Liver (tissue), 8 donors: ENCODE measurements at regions not wholly inside any gene's neighbourhood (a gene's known extent, or its start where the extent isn't known, plus 50 kb on each side); places are given as distances from the start of the nearest gene placed in this dataset.
"Not testable (repeated sequence)": the region's sequence is repeated elsewhere in the genome, so short reads cannot be mapped to it uniquely, and the experiment has no call there.

Experiments used
- DNase-seq: peaks from one replicate; pipeline ENCODE4 v3.0.0-alpha.2; 2017; ENCODE audit warnings: low spot score
- H3K27ac ChIP-seq, 2 donors: one replicate each; pipeline ENCODE4 v1.7.0; 2013; ENCODE audit warnings: inconsistent platforms in 2 of 2, low read length in 2 of 2, control low read depth in 1 of 2, low read depth in 1 of 2, mild to moderate bottlenecking in 1 of 2
- H3K27me3 ChIP-seq, 4 donors: one replicate each; pipeline versions ENCODE4 v1.6.1 to v1.7.0; 2013; ENCODE audit warnings: low read length in 3 of 4, inconsistent platforms in 1 of 4, mild to moderate bottlenecking in 1 of 4, moderate library complexity in 1 of 4; ENCODE audit not compliant: control insufficient read depth in 4 of 4, insufficient read depth in 4 of 4
- H3K36me3 ChIP-seq, 4 donors: one replicate each; pipeline versions ENCODE4 v1.6.1 to v1.7.0; 2013; ENCODE audit warnings: low read length in 3 of 4, mild to moderate bottlenecking in 3 of 4, low read depth in 1 of 4, moderate library complexity in 1 of 4; ENCODE audit not compliant: control insufficient read depth in 4 of 4, insufficient read depth in 3 of 4
- H3K4me1 ChIP-seq, 4 donors: one replicate each; pipeline versions ENCODE4 v1.6.1 to v1.7.0; 2013; ENCODE audit warnings: low read length in 3 of 4, mild to moderate bottlenecking in 3 of 4, moderate library complexity in 1 of 4; ENCODE audit not compliant: control insufficient read depth in 4 of 4, insufficient read depth in 4 of 4
- H3K4me3 ChIP-seq, 3 donors: one replicate each; pipeline versions ENCODE4 v1.6.1 to v1.7.0; 2013; ENCODE audit warnings: low read length in 3 of 3, control low read depth in 1 of 3, low read depth in 1 of 3, mild to moderate bottlenecking in 1 of 3
- H3K9ac ChIP-seq, 2 donors: one replicate each; pipeline ENCODE4 v1.7.0; 2013; ENCODE audit warnings: low read length in 2 of 2, mild to moderate bottlenecking in 2 of 2, moderate library complexity in 2 of 2, control low read depth in 1 of 2, low read depth in 1 of 2
- H3K9me3 ChIP-seq, 4 donors: one replicate each; pipeline versions ENCODE4 v1.6.1 to v1.7.0; 2013; ENCODE audit warnings: low read length in 3 of 4; ENCODE audit not compliant: control insufficient read depth in 4 of 4
- CTCF ChIP-seq: fragments of 150-350 bp; IDR thresholded peaks from 2 replicates; pipeline ENCODE4 v1.5.1; 2017; ENCODE audit warnings: improper control_type of control experiment, low read depth, low read length; ENCODE audit not compliant: missing input control
- EGR1 ChIP-seq, 2 donors: IDR thresholded peaks; 2 replicates each; pipeline ENCODE4 v1.6.1; 2016 to 2018; ENCODE audit warnings: antibody characterized with exemption in 2 of 2, low read depth in 2 of 2
- FOXA1 ChIP-seq: IDR thresholded peaks from 2 replicates; pipeline ENCODE4 v1.6.1; 2016; ENCODE audit warnings: antibody characterized with exemption
- FOXA2 ChIP-seq: IDR thresholded peaks from 2 replicates; pipeline ENCODE4 v1.6.1; 2016; ENCODE audit warnings: antibody characterized with exemption
- GABPA ChIP-seq, 2 donors: IDR thresholded peaks in 1 of 2; conservative IDR thresholded peaks in 1 of 2; 2 replicates each; pipeline ENCODE4 v1.6.1; 2016; ENCODE audit warnings: antibody characterized with exemption in 2 of 2, mild to moderate bottlenecking in 1 of 2, moderate library complexity in 1 of 2
- HNF4A ChIP-seq, 2 donors: conservative IDR thresholded peaks; 2 replicates each; pipeline ENCODE4 v1.6.1; 2016; ENCODE audit warnings: antibody characterized with exemption in 2 of 2, mild to moderate bottlenecking in 2 of 2
- HNF4G ChIP-seq: IDR thresholded peaks from 2 replicates; pipeline ENCODE4 v1.6.1; 2016; ENCODE audit warnings: antibody characterized with exemption
- JUND ChIP-seq, 2 donors: IDR thresholded peaks; 2 replicates each; pipeline ENCODE4 v1.6.1; 2016; ENCODE audit warnings: antibody characterized with exemption in 2 of 2
- MAX ChIP-seq: IDR thresholded peaks from 2 replicates; pipeline ENCODE4 v1.6.1; 2016; ENCODE audit warnings: antibody characterized with exemption
- NR2F2 ChIP-seq: IDR thresholded peaks from 2 replicates; pipeline ENCODE4 v1.6.1; 2016; ENCODE audit warnings: antibody characterized with exemption
- RAD21 ChIP-seq, 2 donors: IDR thresholded peaks; 2 replicates each; pipeline ENCODE4 v1.6.1; 2016; ENCODE audit warnings: antibody characterized with exemption in 2 of 2, mild to moderate bottlenecking in 2 of 2
- REST ChIP-seq: IDR thresholded peaks from 2 replicates; pipeline ENCODE4 v1.6.1; 2016; ENCODE audit warnings: antibody characterized with exemption, mild to moderate bottlenecking
- TAF1 ChIP-seq: conservative IDR thresholded peaks from 2 replicates; pipeline ENCODE4 v1.6.1; 2016; ENCODE audit warnings: antibody characterized with exemption, mild to moderate bottlenecking
- YY1 ChIP-seq: IDR thresholded peaks from 2 replicates; pipeline ENCODE4 v1.6.1; 2016; ENCODE audit warnings: antibody characterized with exemption, mild to moderate bottlenecking
- ZBTB33 ChIP-seq: IDR thresholded peaks from 2 replicates; pipeline ENCODE4 v1.6.1; 2016; ENCODE audit warnings: antibody characterized with exemption
- WGBS: extraction: QIAGEN DNeasy Blood & Tissue Kit; methylation state at CpG from one replicate; pipeline ENCODE4 v1.1.7; 2013; 5-methylcytosine and 5-hydroxymethylcytosine counted together
- TF ChIP-seq, protein P1 (sequence below): IDR thresholded peaks from 2 replicates; pipeline ENCODE4 v1.6.1; 2016; ENCODE audit warnings: antibody characterized with exemption
- donor health status: healthy.
- donor health status: healthy.
- donor health status: healthy.
- donor health status: healthy.
- donor health status: healthy.

DNA sequence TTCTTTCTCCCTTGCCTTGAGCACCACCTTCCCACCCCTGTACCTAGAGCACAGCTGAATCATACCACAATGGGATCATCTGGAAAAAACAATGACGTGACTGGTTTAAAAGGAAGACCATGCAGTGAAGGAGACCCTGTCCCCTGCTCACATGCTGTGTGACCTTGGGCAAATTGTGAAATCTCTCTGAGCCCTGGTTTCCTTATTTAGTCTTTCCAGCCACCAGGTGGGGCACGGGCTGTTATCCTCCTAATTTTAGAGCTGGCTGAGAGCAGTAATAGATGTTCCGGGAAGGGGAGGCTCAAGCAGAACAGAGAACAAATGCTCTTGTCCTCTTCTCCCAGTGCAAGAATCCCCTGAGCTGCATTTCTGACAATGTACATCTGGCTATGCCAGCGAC lies 198.3 kb downstream of the RPS24 start:
- Histone ChIP-seq H3K9me3 (no peaks in the 10 kb centered on the region), H3K27ac (no peak overlapping the region), H3K9ac (no peak overlapping the region), H3K4me1 (no peaks in the 10 kb centered on the region), H3K4me3 (no peak overlapping the region), H3K36me3 (no peaks in the 10 kb centered on the region), H3K27me3 (no peaks in the 10 kb centered on the region)
- DNase-seq, result no peak
- 74% methylated on average over 4 of the region's 4 CpGs for WGBS
- TF ChIP-seq HNF4G (no peak), MAX (no peak), REST (no peak), CTCF (peak; percentile 11), EGR1 (IDR thresholded peaks at IDR 0.05; ENCODE audit: low read depth in 2 of 2) (no peak), RAD21 (IDR thresholded peaks at IDR 0.05) (peak; percentile 42 to 63), YY1 (no peak), FOXA1 (no peak), GABPA (IDR thresholded peaks at IDR 0.05 in 1 of 2, conservative IDR thresholded peaks at IDR 0.05 in 1 of 2) (no peak)
- TF ChIP-seq, protein P1, sequence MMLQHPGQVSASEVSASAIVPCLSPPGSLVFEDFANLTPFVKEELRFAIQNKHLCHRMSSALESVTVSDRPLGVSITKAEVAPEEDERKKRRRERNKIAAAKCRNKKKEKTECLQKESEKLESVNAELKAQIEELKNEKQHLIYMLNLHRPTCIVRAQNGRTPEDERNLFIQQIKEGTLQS, result no peak

GRCh38 chr10:78236416-78237015 lies 202.9 kb downstream of the RPS24 start:
- no peak overlapping the region for H3K27ac ChIP-seq
- H3K4me3 ChIP-seq, result no peak overlapping the region
- H3K36me3 ChIP-seq, result no peaks in the 10 kb centered on the region
- DNase-seq, result no peak
- H3K4me1 ChIP-seq, result no peaks in the 10 kb centered on the region
- no peak for TF ChIP-seq HNF4G
- TF ChIP-seq MAX, result no peak
- no peak for TF ChIP-seq TAF1
- TF ChIP-seq HNF4A (conservative IDR thresholded peaks at IDR 0.05), result no peak
- no peak for TF ChIP-seq ZBTB33
- TF ChIP-seq NR2F2, result no peak
- no peak for TF ChIP-seq FOXA2
- TF ChIP-seq, protein P1, result no peak
- TF ChIP-seq JUND (IDR thresholded peaks at IDR 0.05), result no peak
- TF ChIP-seq YY1, result no peak
- TF ChIP-seq RAD21 (IDR thresholded peaks at IDR 0.05), result no peak
- no peak for TF ChIP-seq CTCF
- no peaks in the 10 kb centered on the region for H3K27me3 ChIP-seq
- WGBS, result 83% methylated on average over 7 of the region's 7 CpGs
- H3K9ac ChIP-seq, result no peak overlapping the region
- H3K9me3 ChIP-seq, result no peaks in the 10 kb centered on the region

GRCh38 chr10:78237951-78238350 lies 204.3 kb downstream of the RPS24 start:
- DNase-seq, H3K36me3 ChIP-seq, H3K27ac ChIP-seq, H3K9ac ChIP-seq, H3K4me3 ChIP-seq, H3K27me3 ChIP-seq, H3K4me1 ChIP-seq, H3K9me3 ChIP-seq: not testable (repeated sequence)
- WGBS, result 78% methylated on average over 5 of the region's 5 CpGs
